ENCODE measurements at regions not wholly inside any gene's neighbourhood (a gene's known extent, or its start where the extent isn't known, plus 50 kb on each side); places are given as distances from the start of the nearest gene placed in this dataset.

GRCh38 chr11:28798286-28798685 is 690.1 kb downstream of the METTL15 start:
- TF ChIP-seq CTCF (IDR thresholded peaks at IDR 0.05; ENCODE audit: insufficient read depth, low read length) (no peak), POLR2AphosphoS5 (IDR thresholded peaks at IDR 0.05; ENCODE audit: low read depth) (no peak), REST (IDR thresholded peaks at IDR 0.05; ENCODE audit: insufficient replicate concordance, low read depth) (no peak)

Data from HL-60 (cell line).